Natural killer cell treated with Interleukin-12 subunit alpha and Interleukin-12 subunit beta and Interleukin-15 and Interleukin-18, amount 100 ng/mL, for 72 hours (primary cell): ENCODE measurements at regions not wholly inside any gene's neighbourhood (a gene's known extent, or its start where the extent isn't known, plus 50 kb on each side); places are given as distances from the start of the nearest gene placed in this dataset.

Experiments
- ATAC-seq, 2 donors: fragments of 150-1000 bp; cut with Tn5 transposase in 1 of 2; sonication (Bioruptor Pico), chemical (Tn5 transposase) in 1 of 2; 2 replicates each; pipeline ENCODE4 v1.10.0; 2021
- DNase-seq: peaks from one replicate; pipeline ENCODE4 v3.0.0; 2022; ENCODE audit warnings: low spot score
- H3K27ac Mint-ChIP-seq, 2 donors: 1 replicate in 1 of 2; 2 replicates in 1 of 2; pipeline ENCODE4 v1.8.0; 2022; ENCODE audit warnings: mixed read lengths in 2 of 2, mild to moderate bottlenecking in 1 of 2, moderate library complexity in 1 of 2
- H3K27me3 Mint-ChIP-seq, 2 donors: 1 replicate in 1 of 2; 2 replicates in 1 of 2; pipeline ENCODE4 v1.8.0; 2022; ENCODE audit warnings: mixed read lengths in 2 of 2
- H3K36me3 Mint-ChIP-seq: one replicate; pipeline ENCODE4 v1.8.0; 2022; ENCODE audit warnings: mixed read lengths
- H3K4me1 Mint-ChIP-seq, 2 donors: 1 replicate in 1 of 2; 2 replicates in 1 of 2; pipeline ENCODE4 v1.8.0; 2022; ENCODE audit warnings: low read depth in 2 of 2, mixed read lengths in 2 of 2, mild to moderate bottlenecking in 1 of 2
- H3K4me3 Mint-ChIP-seq: one replicate; pipeline ENCODE4 v1.8.0; 2022; ENCODE audit warnings: mixed read lengths
- H3K9me3 Mint-ChIP-seq: 2 replicates; pipeline ENCODE4 v1.8.0; 2022; ENCODE audit warnings: mixed read lengths

DNA sequence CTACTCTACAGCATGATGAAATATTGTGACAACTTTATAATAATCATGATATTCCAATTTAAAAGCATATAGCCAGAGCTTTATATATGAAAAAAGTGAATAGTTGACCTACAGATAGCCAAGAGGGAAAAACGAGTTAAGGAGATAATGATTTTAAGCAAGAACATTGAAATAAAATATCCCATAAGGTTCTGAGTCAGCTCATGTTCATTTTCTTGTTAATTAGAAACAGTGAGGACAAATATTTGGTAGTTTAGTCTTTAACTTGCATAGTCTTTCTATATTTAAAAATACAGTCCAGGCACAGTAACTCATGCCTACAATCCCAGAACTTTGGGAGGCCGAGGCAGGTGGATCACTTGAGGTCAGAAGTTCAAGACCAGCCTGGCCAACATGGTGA is 55.8 kb upstream of the CDH6 start:
- H3K4me3 Mint-ChIP-seq: no peak overlapping the region
- H3K4me1 Mint-ChIP-seq: no peaks in the 10 kb centered on the region
- H3K9me3 Mint-ChIP-seq: peaks cover 14% of the 10 kb centered on the region
- DNase-seq: no peak
- no peak for ATAC-seq
- H3K36me3 Mint-ChIP-seq: no peaks in the 10 kb centered on the region
- H3K27ac Mint-ChIP-seq: no peak overlapping the region
- H3K27me3 Mint-ChIP-seq: no peaks in the 10 kb centered on the region

DNA sequence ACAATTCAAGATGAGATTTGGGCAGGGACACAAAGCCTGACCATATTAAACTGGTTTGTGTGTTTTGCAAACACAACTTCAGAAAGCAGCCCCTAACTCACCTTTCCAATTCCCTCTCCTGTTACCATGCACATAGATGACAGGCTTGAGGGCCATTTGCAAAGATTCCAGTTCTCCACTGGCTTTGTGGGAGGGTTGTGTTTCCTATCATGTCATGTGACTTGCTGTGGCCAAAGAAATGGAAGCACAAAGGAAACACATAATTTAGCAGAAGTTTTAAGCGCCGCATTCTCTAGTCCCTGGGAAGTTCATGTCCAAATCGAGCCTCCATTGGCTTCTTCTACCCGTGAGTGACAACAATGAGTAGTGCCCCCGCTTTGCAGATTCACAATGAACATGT is 57.9 kb upstream of the CDH6 start:
- H3K9me3 Mint-ChIP-seq: peaks cover 10% of the 10 kb centered on the region
- no peak overlapping the region for H3K4me3 Mint-ChIP-seq
- H3K36me3 Mint-ChIP-seq: no peaks in the 10 kb centered on the region
- H3K4me1 Mint-ChIP-seq: no peaks in the 10 kb centered on the region
- ATAC-seq (no peak), DNase-seq (no peak)
- no peak overlapping the region for H3K27ac Mint-ChIP-seq
- H3K27me3 Mint-ChIP-seq: no peaks in the 10 kb centered on the region

DNA sequence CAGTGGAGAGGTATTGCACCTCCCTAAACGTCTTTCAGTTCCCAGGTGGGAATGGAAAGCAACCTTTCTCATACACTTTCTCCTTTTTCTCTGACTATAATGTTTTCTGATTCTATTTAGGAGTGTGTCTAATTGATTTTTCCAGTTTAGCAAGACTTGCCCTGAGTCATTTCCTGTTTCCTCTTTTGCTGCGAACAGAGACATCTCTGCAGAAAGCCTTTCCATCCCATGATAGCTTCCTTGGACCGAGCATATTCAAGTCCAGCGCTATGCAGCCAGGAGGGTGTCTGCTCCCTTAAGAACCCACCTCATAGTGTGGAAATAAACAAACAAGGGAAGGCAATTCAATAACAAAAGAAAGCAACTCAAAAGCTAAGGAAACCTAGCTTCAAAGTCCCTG is 60.0 kb upstream of the CDH6 start:
- H3K27ac Mint-ChIP-seq: no peak overlapping the region
- ATAC-seq (no peak), DNase-seq (no peak)
- H3K36me3 Mint-ChIP-seq: no peaks in the 10 kb centered on the region
- H3K27me3 Mint-ChIP-seq: no peaks in the 10 kb centered on the region
- no peak overlapping the region for H3K4me3 Mint-ChIP-seq
- H3K9me3 Mint-ChIP-seq: peaks cover 10% of the 10 kb centered on the region
- H3K4me1 Mint-ChIP-seq: no peaks in the 10 kb centered on the region

DNA sequence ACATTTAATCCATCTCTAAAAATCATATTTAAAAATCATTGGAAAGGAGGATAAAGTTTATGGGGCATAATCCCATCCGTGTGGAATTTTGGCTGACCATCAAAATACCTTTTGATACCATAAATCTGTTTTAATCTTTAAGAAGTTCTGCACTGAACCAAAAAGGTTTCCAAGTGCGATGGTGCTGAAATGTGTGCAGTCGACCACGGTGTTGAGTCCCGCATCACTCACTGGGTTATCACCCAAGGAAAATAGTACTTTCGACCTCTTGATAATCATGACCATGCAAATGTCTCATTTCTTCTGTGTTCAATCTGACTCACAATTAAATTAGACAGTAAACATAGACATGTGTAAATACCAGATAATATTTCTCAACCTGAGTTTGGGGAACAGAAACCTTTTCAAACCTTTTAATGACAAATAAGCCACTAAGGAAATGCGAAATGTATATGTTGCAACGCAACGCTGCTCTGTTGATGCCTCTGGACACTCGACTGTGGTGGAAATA is 62.0 kb upstream of the CDH6 start:
- ATAC-seq: no peak
- Mint-ChIP-seq H3K36me3 (no peaks in the 10 kb centered on the region), H3K4me1 (no peaks in the 10 kb centered on the region), H3K9me3 (peaks cover 12% of the 10 kb centered on the region), H3K27me3 (no peaks in the 10 kb centered on the region), H3K4me3 (no peak overlapping the region), H3K27ac (no peak overlapping the region)
- no peak for DNase-seq

DNA sequence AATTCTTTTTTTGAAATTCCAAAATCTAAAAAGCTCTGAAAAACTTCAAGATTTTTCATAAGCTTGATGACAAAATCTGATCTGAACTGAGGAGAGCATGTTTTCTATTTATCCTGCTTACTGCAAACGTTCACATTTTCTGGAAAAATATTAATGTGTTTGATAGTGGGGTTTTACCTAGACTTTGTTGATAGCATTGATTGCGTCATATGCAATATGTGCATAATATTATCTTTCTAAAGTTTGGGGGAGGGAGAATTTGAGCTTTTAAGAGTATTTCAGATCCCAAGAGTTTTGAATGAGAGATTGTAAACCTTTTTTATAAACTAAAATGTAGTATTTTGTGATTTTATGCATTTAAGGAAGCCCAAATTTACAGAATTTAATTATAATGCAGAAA is 62.8 kb upstream of the CDH6 start:
- H3K4me1 Mint-ChIP-seq: no peaks in the 10 kb centered on the region
- H3K27ac Mint-ChIP-seq: no peak overlapping the region
- ATAC-seq: no peak
- no peaks in the 10 kb centered on the region for H3K27me3 Mint-ChIP-seq
- H3K36me3 Mint-ChIP-seq: no peaks in the 10 kb centered on the region
- peaks cover 12% of the 10 kb centered on the region for H3K9me3 Mint-ChIP-seq
- no peak for DNase-seq
- H3K4me3 Mint-ChIP-seq: no peak overlapping the region

DNA sequence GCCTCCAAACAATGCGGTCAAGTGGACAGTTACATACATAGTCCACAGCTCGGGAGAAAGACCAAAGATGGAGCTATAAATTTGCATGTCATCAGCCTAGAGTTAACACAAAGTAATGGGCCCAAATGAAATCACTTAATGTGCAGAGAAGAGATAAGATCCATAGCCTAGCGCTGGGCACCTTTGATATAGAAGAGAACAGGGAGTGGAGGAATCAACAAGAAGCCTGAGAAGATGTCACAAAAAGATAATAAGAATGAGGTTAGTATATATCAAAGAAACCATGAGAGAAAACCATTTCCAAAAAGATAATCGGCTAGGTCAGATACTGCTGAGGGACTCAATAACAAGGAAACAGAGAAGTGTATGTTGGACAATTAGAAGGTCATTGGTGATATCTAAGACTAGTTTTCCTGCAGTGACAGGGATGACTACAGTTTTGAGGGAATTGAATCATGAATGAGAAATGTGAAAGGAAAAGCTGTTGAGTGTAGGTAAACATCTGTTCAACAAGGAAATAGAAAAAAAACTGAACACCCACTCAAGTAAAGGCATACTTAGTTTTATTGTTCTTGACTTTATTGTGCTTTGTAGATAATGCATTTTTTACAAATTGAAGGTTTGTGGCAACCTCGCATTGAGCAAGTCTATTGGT is 68.7 kb upstream of the CDH6 start:
- Mint-ChIP-seq H3K27ac (no peak overlapping the region), H3K4me1 (no peaks in the 10 kb centered on the region), H3K36me3 (no peaks in the 10 kb centered on the region), H3K4me3 (no peak overlapping the region), H3K27me3 (no peaks in the 10 kb centered on the region), H3K9me3 (peaks cover 15% of the 10 kb centered on the region)
- ATAC-seq: no peak
- DNase-seq: no peak

DNA sequence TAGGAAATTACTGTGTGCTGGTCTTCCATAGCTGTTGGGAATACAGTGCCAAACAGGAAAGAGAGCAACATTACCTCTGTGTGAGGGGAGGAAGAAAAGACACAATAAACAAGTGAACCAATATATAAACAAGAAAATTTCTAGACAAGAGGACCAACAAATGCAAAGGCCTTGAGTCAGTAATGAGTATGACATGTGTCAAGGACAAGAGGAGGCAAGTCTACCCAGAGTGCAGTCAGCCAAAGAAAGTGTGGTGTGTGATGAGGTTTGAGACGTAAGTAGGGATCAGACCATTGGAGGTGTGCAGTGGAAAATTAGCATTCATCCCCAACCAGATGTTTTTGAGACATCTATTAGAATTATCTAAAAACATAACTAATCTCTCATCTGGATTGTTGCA is 69.5 kb upstream of the CDH6 start:
- ATAC-seq: no peak
- no peaks in the 10 kb centered on the region for H3K27me3 Mint-ChIP-seq

DNA sequence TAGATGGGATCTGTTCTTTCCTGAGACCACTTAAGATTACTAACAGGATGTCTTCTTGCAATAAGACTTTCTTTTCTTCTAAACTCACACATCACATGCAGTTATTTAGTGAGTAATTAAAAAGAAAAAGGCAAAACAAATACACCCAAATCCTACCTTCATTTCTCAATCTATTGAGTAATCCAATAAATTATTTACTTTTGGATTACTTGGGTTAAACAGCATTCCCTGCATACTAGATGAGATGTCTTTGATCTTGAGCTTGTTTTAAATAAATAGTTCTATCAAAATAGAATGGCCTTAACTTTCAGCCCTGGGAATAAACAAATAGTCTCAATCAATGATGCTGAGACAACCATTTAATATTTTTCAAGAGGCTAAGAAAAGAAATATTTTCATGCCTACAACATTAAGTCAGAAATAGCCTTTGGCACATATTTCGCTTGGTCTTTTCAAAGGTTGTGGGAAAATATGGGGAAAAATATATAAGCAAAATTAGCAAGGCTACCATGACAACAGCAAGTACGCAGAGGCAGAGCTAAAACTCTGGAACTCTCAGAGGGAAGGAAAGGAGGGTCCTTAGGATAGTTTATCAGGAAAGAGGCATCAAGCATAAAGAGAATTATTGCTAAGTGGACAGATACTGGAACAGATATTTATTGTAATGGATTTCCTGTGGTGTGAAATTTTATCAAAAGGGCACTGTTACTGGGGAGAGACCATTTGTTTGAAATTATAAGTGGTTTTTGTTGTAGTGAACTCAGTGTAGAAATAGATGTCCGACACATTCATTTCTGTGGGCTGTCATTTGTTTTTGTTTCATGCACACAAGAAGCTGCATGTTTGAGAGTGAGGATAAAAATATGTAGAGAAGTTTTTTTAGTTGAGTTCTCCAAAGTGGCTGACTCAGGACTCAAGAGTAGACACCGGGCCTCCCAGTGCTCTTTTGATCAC is 70.2 kb upstream of the CDH6 start:
- no peak overlapping the region for H3K4me3 Mint-ChIP-seq
- H3K27me3 Mint-ChIP-seq: no peaks in the 10 kb centered on the region
- DNase-seq (no peak), ATAC-seq (no peak)
- no peaks in the 10 kb centered on the region for H3K36me3 Mint-ChIP-seq
- H3K4me1 Mint-ChIP-seq: no peaks in the 10 kb centered on the region
- H3K9me3 Mint-ChIP-seq: peaks cover 17% of the 10 kb centered on the region
- no peak overlapping the region for H3K27ac Mint-ChIP-seq

More for the DNA sequence above, 69.5 kb upstream of the CDH6 start:
- Mint-ChIP-seq H3K27ac (no peak overlapping the region), H3K9me3 (peaks cover 11% of the 10 kb centered on the region), H3K4me1 (no peaks in the 10 kb centered on the region), H3K4me3 (no peak overlapping the region), H3K36me3 (no peaks in the 10 kb centered on the region)
- no peak for DNase-seq

DNA sequence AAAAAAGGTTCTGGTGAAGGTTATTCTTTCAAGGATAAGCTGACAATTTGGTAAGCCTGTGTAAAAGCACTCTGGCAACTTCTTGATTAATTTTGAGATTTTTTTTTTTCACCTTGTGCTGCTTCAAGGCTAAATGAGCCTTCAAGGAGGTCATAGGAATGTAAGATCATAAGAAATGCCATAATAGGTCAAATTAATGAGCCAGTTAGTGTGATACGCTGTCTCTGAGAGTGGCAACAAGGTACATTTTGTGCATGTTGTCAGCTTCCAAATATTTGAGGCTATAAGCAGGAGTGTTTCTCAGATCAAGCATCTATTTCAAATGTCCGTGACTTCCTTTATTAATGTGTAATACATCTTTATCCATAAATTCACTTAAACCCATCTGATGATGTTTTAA is 72.3 kb upstream of the CDH6 start:
- DNase-seq (no peak), ATAC-seq (no peak)
- H3K36me3 Mint-ChIP-seq: no peaks in the 10 kb centered on the region
- H3K4me1 Mint-ChIP-seq: no peaks in the 10 kb centered on the region
- no peaks in the 10 kb centered on the region for H3K27me3 Mint-ChIP-seq
- peaks cover 15% of the 10 kb centered on the region for H3K9me3 Mint-ChIP-seq
- no peak overlapping the region for H3K27ac Mint-ChIP-seq
- no peak overlapping the region for H3K4me3 Mint-ChIP-seq

DNA sequence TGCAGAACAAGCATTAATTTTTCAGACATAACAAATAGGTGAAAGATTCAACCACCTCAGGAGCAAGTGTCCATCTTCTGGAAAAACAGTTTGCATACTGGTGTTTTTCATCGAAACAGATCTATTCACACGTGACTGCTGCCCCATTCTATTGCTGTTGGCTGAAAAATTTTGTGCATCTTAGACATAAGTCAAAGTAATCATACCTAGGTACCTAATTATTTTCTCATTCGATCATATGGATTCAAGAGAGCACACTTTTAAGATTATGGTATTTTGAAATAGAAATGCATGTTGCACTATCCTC is 72.9 kb upstream of the CDH6 start:
- Mint-ChIP-seq H3K27me3 (no peaks in the 10 kb centered on the region), H3K27ac (no peak overlapping the region), H3K36me3 (no peaks in the 10 kb centered on the region), H3K4me1 (no peaks in the 10 kb centered on the region), H3K9me3 (peaks cover 15% of the 10 kb centered on the region), H3K4me3 (no peak overlapping the region)
- no peak for DNase-seq
- ATAC-seq: no peak

DNA sequence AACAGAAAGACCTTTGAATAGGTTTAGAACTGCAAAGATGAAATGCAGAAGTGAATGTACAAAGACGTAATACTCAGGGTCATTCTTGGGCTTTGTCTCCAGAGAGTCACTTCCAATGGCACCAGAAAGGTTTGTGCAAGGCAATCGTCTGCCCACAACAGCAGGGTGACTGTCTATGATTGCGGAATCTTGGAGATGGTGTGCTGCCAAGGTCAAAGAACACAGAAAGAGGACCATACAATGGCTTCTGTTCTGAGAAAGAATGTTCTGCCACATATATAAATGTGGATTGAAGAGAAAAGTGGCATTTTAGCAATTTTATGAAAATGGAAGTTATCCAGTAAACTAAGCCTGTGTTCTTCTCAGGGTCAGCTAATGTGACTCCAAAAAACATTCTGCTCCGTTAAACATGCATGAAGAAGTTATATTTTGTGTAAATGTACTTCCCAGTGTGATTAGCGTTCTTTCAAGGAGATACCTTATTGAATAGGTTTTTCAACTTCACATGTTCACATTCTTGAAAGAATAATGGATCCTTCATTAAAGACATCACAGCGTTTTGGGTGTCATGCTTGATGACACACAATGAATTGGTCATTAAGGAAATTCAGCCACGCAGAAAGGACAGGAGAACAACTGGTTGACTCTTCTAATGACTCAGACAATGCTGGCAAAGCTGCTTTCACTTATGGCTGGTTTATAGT is 73.4 kb upstream of the CDH6 start:
- no peaks in the 10 kb centered on the region for H3K27me3 Mint-ChIP-seq
- peaks cover 15% of the 10 kb centered on the region for H3K9me3 Mint-ChIP-seq
- ATAC-seq (no peak), DNase-seq (no peak)
- H3K36me3 Mint-ChIP-seq: no peaks in the 10 kb centered on the region
- no peak overlapping the region for H3K27ac Mint-ChIP-seq
- H3K4me3 Mint-ChIP-seq: no peak overlapping the region
- H3K4me1 Mint-ChIP-seq: no peaks in the 10 kb centered on the region

DNA sequence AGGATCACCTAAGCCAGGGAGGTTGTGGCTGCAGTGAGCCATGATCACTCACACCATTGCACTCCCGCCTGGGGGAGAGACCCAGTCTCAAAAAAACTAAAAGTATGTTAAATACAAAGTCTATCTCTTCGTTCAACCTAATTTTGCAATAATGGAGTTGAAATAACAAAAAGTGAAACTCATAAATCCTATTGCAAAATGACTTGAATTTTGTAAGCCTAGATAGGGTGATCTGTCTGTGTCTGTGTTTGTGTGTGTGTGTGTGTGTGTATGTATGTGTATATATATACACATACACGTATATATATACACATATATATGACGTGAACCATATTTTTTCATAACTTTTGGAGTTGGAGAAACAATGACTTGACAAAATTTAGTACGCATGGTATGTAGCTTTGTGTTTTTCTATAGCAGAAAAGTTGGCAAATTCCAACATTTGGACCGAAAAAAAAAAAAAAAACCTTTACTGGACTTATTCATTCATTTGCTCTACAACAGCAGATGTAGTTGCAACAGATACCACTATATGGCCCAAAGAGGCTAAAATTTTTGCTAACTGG is 76.9 kb upstream of the CDH6 start:
- ATAC-seq (no peak), DNase-seq (no peak)
- Mint-ChIP-seq H3K4me3 (no peak overlapping the region), H3K27me3 (no peaks in the 10 kb centered on the region), H3K9me3 (peaks cover 21% of the 10 kb centered on the region), H3K36me3 (no peaks in the 10 kb centered on the region), H3K27ac (no peak overlapping the region), H3K4me1 (no peaks in the 10 kb centered on the region)

DNA sequence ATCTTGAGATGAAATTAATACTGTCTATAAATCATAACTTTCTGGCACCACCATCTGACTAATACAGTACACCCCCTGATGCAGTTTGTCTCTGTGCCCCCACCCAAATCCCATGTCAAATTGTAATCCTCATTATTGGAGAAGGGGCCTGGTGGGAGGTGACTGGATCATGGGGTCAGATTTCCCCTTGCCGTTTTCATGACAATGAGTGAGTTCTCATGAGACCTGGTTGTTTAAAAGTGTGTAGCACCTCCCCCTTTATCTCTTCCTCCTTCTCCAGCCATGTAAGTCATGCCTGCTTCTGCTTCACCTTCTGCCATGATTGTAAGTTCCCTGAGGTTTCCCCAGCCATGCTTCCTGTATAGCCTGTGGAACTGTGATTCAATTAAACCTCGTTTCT is 78.7 kb upstream of the CDH6 start:
- no peak for DNase-seq
- peaks cover 22% of the 10 kb centered on the region for H3K9me3 Mint-ChIP-seq
- H3K4me3 Mint-ChIP-seq: no peak overlapping the region
- no peaks in the 10 kb centered on the region for H3K4me1 Mint-ChIP-seq
- H3K36me3 Mint-ChIP-seq: no peaks in the 10 kb centered on the region
- no peak overlapping the region for H3K27ac Mint-ChIP-seq
- no peak for ATAC-seq
- H3K27me3 Mint-ChIP-seq: no peaks in the 10 kb centered on the region
